ELF-1 (cell line): ENCODE measurements at regions not wholly inside any gene's neighbourhood (a gene's known extent, or its start where the extent isn't known, plus 50 kb on each side); places are given as distances from the start of the nearest gene placed in this dataset.

ENCODE experiments used
- DNase-seq: peaks from one replicate; pipeline ENCODE4 v3.0.0-alpha.2; 2016; ENCODE audit warnings: low read depth, low spot score

DNA sequence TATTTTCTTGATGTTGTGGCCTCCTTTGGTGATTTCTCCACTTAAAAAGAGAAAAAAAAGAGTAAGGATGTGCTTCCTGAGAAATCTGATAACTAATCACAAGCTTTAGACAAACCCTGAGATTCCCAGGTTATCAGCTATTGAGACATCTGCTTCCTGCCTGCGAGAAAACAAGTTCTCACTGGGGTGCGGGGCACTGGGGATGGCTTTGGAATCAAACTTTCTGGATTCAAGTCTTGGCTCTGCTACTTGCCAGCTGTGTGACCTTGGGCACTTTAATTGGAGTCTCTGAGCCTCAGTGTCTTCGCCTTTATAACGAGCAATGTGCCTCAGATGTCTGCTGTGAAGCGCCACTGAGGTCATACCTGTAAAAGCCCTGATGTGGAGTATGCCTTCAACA, 152.5 kb upstream of the NAV2 start:
- DNase-seq, result no peak

DNA sequence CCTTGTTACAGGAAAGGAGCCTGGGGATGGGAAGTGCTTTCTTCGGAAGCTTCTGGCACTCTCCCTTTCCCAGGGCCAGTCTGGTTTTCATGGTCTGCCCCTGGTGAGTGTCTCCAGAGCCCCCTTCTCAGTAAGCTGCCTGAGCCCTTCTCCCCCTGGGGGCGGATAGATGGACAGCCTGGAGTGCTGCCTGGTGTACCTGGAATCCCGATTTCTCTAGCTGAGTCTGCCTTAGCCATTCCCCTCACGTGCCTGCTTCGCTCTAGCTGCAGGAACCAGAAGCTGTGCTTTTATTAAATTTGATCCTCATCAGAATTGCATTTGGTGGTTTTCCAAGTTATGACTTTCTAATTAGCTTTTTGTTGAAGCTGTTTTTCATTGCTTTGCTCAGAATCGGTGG, 152.9 kb upstream of the NAV2 start:
- peak; percentile 79 for DNase-seq

DNA sequence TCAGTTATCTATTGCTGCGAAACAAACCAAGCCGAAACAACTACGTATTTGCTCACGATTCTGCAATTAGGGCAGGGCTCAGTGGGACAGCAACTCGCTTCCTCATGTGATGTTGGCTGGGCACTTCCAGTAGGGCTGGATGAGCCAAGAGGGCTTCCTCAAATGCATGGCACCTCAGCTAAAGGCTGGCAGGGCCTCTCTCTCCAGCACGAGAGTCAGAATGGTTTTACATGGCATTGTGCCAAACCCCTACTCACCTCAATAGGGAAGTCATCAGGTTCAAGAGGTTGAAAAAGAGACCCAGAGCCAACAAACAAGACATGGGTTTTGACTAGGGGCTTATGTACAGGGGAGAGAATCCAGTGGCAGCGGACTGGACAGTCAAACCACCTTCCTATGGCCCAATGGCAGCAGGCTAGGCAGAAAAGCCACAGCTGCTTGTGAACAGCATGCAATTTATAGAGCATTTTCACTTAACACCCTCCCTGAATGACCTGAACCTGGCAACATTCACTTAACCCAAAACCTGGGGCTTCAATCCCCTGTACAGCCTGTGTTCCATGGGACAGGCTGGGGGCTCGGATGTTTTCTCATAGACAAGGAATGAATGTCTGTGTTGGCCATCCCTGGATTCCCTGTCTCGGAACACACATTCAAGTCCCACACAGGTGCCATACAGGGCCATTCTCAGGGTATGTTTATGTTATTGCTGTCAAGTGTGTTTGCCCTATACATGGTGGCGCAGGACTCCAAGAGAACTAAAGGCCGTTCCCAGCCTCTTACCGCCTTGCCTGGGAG, 154.2 kb upstream of the NAV2 start:
- no peak for DNase-seq

DNA sequence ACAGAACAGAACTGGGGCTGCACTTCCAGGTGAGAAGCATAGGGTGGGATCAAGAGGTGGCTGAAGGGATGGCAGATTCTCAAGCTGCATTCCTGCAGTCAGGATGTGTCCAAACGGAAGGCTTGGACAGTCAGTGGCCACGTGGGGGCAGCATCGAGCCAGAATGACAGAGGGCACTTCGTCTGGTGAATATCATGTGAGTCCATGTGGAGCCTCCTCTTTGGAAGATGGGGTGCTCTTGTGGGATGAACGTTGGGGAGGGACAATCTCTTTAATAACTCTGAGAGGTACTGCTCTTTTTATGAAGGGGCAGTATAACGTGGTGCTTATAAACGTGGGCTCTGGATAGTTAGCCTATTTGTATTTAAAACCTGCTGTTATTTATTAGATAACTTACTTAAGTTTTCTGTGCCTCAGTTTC, 154.9 kb upstream of the NAV2 start:
- peak; percentile 90 for DNase-seq

DNA sequence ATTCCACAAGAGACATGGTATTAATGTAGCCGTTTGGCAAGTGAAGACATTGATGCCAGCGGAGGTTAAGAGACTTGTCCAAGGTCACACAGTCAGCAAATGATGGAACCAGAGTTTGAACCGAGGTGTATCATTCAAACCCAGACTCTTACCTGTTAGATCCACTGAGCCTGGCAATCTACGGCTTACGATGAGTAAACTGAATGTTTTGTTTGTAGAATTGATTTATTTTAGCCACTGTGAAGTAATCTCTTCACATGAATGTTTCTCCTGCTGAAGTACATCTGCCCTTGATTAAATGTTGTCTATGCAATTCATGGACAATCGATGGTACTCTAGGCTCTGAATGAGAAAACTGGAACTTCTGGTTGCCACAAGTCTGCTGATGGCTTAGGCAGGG, 155.5 kb upstream of the NAV2 start:
- DNase-seq, result no peak

DNA sequence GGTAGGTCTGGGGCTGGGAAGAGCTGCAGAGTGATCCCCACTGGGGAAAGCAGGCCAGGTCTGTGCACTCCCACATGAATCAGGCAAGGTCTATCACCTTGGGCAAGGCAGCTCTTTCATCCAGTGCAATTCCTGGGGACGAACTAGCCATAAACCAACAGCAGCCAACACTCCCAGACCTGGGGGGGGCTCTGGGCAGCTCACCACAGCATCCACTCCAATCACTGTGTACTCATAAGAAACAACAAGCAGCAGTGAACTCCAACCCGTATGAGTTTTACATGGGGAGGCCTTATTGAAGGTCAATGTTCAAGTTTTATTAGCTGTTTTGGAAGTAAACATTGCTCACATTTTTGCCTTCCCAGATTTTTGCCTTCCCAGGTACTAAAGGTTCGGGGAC, 157.4 kb upstream of the NAV2 start:
- no peak for DNase-seq

DNA sequence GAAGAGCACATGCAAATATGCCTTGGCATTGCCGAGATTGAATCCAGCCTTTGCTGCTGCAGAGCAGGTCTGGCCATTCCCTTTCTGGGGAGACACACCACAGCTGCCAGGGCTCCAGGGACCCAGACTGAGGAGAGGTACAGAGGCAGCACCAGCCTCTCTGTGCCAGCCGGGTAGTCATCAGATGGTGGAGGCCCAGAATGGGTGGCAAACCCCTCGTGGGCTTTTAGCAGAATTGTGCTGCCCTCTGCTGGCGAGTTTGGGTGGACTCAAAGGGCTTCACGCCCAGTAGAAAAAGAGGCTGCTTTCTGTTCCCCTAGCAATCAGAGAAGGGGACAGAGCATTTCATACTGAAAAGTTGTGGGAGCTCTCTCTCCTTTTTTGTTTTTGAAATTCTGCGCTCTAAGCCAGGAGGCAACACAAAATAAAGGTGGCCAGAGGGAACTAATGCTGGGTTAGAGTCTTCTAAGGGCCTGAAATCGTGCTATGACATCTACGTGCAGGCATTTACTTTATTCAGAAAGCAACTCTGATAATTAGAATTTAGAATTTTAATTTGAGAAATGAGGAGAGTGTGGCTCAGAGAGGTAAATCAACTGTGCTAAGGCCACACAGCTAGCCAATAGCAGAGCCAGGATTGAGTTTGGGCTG, 158.8 kb upstream of the NAV2 start:
- DNase-seq, result peak; percentile 83

DNA sequence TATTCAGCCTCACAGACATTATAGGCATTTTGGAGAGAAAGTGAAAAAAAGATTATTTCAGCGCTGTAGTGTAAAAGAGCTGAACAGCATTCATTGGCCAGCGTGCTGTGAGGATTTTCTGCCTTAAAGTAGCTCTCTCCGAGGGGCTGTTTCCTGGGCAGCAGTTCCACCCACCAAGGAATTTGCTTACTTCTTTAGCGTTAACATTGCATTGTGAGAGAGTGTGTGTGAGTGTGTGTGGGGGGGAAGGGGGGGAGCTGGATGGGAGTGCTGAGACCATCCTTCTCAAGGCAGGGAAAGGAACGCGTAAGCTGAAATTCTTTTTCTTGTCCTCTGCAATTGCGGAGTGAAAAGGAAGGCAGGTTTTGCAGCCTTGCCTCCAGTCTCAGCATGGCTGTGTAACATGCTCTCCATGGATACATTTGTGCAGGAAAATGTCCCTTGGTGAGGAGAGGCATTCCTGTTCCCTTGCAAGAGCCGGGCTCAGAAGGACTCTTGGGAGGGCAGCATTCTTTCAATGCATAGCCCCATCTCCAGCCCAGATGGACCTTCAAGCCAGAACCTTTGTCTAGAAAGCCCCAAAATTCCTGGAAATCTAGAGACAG, 159.9 kb upstream of the NAV2 start:
- DNase-seq, result no peak

DNA sequence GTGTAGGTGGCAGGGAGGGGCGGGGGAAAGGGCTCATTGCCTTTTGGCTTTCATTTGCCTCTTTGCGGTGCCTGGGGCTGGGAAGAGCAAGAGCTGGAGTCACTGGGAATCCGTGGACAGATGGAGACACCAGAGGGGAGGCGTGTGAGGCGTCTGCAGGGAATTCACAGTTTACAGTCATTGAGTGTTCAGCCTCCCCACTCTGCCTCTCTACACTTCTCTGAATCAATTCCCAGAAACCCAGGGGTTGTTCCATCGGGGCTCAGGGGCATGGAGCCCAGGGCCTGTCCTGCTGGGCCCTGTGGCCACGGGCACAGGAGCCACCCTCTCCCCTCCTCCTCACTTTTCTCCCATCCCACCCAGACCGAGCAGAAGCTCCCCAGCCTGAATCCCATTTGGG, 160.5 kb upstream of the NAV2 start:
- DNase-seq, result no peak

DNA sequence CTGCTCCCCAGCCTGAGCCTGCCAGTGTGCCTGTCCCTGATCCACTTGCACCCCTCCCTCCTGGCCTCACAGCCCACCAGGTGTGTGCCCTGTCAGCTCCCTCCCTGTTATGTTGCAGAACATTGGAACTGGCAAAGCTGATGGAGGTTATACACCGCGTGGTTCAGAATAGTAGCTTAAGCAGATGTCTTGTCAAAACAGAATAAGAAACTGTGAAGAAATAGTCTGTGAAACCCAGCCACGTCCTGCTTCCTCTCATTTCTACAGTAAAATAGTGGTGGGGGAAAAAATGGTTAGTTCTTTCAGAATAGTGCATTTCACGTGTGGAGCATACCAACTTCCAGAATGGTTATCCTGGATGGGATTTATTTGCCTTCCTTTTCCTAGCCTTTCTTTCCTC, 161.2 kb upstream of the NAV2 start:
- DNase-seq, result no peak

DNA sequence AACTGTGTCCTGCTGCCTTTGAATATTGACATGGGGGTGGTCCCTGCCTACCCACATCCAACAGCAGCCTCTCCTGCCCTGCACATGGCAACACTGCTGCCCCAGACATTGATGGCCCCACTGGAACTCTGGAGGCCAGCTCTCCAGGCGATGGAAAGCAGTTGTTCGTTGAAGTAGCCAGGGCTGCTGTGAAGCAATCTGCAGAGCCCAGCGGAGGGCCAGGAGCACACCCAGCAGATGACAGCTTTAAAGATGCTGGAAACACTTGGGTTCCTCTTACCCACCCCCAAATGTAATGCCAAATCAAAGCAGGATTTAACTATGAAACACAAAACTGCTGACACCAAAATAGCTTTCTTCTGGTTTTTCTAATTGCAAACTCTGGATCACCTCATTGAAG, 165.6 kb upstream of the NAV2 start:
- no peak for DNase-seq

DNA sequence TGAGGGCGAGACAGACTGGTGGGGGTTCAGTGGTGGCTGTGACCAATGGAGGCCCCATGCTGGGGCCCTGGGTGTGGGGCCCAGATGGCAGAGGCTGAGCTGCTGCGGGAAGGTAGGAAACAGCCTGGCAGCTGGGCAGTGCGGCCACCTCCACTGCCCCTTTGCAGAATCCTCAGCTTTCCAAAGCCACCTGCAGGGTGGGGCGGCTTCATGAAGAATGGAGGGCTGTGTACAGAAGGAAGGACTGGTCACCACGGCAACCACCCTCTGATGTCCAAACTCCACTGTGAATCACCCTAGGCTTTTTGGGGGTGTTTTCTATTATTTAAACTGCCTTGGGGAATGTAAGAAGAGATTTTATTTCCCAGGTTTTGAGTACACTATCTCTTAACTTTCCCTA, 166.3 kb upstream of the NAV2 start:
- DNase-seq, result no peak

DNA sequence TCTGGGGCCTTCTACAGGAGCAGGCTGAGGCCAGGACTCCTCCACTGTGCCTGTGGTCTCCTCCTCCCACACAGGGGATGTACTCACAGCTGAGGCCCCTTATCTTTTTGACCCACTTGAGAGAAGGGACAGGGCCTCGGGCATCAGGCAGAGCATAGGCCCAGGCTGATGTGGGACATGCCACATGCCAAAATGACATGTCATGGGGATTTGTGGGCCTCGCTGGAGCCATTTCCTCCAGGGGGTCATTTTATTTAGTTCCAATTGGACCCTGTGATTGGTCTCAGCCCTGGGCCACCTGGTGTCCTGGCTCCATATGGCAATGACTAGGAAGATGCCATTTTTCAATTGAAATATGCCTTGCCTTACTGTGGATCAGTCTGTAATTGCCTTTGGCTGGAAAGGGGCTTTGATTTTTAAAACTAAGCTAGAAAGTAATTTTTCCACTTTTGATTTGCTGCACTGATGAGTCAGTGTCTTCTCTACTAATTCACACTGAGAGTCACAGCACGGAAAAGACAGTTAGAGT, 171.1 kb upstream of the NAV2 start:
- DNase-seq, result no peak

DNA sequence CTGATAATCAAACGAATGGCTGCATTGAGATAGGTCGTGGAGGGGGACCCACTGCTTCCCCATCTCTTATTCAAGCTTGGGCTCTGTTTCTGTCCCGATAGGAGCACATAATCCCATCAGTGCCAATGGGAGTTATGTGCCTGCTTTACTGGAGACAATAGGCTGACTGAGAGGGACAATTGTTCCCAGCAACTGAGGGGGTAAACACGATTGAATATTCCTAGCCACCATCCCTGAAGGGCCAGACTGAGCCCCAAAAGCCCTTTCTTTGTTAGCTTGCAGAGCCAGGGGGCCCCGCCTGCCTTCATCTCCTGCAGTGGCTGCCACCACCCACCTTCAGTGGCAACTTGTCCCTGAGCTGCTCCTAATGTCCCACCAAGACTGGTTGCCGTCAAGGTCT, 172.8 kb upstream of the NAV2 start:
- DNase-seq, result no peak

DNA sequence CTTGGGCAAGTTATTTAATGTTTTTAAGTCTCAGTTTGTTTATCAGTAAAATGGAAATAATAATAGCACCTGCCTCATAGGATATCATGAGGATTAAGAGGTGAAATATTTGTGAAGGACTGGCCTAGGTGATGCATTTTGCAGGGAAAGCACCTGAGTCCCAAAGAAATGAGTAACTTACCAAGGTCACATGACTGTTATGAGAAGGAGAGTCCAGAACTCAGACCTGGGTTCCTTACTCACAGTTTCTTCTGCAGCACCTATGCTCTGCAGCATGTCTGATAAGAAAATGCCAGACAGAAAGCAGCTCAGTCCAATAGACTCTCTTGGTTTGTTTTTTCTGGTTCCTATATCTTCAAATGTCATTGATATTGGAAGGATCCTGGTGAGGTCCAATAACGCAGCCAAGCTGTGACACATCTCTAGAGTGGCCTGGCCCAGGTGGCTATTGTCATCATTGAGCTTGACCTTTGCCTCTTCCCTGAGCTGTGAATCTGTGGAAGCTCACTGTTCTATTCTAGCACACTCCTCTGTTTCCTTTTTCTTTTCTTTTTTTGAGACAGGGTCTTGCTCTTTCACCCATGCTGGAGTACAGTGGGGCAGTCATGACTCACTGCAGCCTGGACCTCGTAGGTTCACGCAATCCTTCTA, 174.7 kb upstream of the NAV2 start:
- DNase-seq, result no peak

DNA sequence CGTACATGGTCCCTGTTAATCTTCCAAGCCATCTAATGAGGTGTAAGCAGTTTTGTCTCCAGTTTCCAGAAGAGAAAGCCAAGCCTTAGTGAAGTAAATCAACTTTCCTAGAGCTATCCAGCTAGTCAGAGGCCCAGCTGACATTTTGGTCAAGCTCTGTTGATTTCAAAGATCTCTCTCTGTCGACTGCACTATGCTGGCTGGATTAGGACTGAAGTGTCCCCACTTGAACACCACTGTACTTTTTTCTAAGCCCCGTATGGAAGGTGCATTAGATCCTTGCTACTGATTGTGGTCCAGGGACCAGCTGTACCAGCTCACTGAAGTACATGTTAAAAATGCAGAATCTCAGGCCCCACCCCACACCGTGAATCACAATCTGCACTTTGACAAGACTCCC, 176.5 kb upstream of the NAV2 start:
- no peak for DNase-seq

DNA sequence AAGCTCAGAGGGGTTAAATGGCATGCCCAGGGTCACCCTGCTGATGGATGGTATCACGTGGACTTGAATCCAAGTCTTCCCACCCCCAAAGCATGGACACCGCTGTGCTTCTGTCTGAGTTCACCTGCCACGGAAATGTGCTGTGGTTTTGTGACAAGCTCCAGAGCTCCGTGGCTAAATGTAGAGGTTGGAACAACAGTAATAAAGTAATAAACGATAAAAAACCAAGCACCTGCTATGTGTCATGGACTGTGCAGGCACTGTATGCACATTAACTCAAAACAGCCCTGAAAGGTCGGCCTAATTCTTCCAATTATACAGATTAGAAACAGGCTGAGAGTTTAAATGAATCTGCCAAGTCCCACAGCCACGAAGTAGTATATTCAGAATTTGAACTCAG, 182.1 kb upstream of the NAV2 start:
- no peak for DNase-seq

DNA sequence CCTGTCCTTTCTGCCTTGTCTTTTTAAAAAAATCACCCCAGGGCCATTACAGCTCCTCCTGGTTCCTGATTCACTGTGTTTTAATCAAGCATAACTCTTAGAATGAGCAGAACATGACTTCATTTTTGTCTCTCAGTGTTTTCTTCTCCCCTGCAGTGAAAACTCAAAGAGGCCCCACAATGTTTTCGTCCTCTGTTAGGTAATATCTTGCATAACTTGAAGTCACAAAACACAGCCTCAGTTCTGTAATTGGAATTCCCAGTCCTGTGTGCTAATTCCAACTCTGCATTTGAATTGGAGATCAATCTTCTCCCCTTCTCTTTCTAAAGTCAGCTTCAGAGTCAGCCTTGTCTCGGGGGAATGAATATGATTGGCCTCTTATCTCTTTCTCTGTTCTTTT, 186.5 kb upstream of the NAV2 start:
- no peak for DNase-seq

DNA sequence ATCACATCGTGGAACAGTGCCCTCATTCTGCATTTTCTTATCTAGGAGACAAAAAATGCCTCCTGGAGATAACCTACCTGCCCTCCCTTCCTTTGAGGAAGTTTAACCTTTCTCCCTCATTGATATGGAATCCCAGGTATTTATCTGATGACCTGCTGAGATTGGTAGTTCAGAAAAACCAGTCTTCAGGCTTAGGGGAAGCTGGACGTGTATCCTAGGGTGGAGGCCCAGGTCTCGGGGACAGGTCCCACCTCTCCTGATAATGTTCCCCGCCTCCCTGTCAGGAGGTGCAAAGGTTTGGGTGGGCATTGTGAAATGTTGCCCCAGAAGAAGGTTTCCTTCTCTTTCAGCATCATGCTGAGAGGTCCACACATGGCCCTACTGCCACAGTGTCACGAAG, 186.9 kb upstream of the NAV2 start:
- peak; percentile 55 for DNase-seq

DNA sequence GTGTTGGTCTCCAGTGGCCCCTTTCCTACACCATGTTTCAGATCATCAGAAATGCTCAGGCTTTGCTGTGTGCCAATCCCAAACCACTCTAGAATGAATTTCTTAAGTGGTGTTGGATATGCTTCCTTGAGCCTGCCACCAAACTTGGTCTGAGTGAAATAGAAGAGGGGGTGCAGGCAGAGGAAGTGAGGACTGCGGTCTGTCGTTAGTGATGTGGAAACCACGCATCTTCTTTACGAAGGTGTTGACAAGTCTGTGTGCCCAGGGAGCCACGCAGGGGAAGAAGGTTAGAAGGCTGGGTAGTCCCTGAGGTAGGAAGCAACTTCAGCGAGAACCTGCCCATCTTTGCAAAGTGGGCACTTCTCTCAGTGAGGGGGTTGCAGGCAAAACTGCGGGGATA, 187.4 kb upstream of the NAV2 start:
- peak; percentile 14 for DNase-seq

DNA sequence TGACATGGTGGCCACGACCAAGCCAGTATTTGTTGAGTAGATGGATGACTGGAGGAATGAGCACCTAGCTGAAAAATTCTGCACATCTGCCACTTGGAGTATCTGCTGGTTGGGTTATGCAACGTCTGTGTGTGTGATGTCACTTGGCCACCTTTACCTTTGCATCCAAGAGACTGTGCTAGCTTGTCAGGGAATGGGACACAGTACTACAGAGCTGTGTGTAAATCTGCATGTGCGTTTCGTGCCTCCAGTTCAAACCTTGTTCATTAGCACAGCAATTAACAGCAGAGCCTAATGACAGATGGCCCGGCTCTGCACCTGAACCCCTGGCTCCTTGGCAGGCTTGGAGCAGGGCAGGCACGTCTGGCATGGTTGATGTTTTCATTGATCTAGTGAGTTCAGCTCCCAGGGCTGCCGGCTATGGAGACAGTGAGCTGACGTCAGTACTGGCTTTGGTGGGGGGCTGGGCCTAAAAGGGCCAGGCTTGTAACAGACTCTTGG, 188.4 kb upstream of the NAV2 start:
- DNase-seq, result peak; percentile 65

DNA sequence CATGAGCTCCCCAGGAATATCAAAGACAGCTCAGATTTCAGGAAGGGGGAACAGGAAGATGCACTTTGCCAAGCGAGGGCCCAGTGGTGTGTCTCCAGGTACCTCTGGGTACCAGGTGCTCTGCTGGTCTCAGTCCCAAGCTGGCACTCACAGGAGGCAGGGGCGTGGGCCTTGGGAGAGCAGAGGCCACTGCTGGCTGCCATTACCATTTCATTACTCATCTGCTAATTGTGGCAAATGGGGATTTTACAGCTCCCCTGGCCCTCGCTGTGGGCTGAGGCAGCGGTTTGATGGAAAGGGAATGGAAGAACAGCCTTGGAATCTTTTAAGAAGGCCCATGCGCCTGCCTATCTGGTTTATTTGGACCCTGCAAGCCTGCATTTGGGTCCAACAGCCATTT, 192.0 kb upstream of the NAV2 start:
- DNase-seq, result no peak
